Muscle layer of colon (tissue), 2 donors: ENCODE measurements at regions not wholly inside any gene's neighbourhood (a gene's known extent, or its start where the extent isn't known, plus 50 kb on each side); places are given as distances from the start of the nearest gene placed in this dataset.
"Not testable (repeated sequence)": the region's sequence is repeated elsewhere in the genome, so short reads cannot be mapped to it uniquely, and the experiment has no call there.

Source experiments
- H3K27ac ChIP-seq: one replicate; pipeline ENCODE4 v1.7.0; 2013; ENCODE audit warnings: low read depth, mild to moderate bottlenecking, low read length, moderate library complexity
- H3K27me3 ChIP-seq, 2 donors: one replicate each; pipeline ENCODE4 v1.7.0; 2013; ENCODE audit warnings: low read length in 2 of 2, mild to moderate bottlenecking in 2 of 2; ENCODE audit not compliant: insufficient read depth in 2 of 2, control insufficient read depth in 1 of 2
- H3K36me3 ChIP-seq: one replicate; pipeline ENCODE4 v1.7.0; 2013; ENCODE audit warnings: mild to moderate bottlenecking, low read length; ENCODE audit not compliant: insufficient read depth
- H3K4me1 ChIP-seq: one replicate; pipeline ENCODE4 v1.7.0; 2013; ENCODE audit warnings: mild to moderate bottlenecking, low read length; ENCODE audit not compliant: insufficient read depth
- H3K4me3 ChIP-seq, 2 donors: one replicate each; pipeline ENCODE4 v1.7.0; 2013; ENCODE audit warnings: low read length in 2 of 2, low read depth in 1 of 2, mild to moderate bottlenecking in 1 of 2, moderate library complexity in 1 of 2
- H3K9ac ChIP-seq: one replicate; pipeline ENCODE4 v1.7.0; 2013; ENCODE audit warnings: low read length
- H3K9me3 ChIP-seq: one replicate; pipeline ENCODE4 v1.7.0; 2013; ENCODE audit warnings: mild to moderate bottlenecking, low read length
- donor health status: abdominal sarcoma.
- donor health status: Adenocarcinoma of cecum.

DNA sequence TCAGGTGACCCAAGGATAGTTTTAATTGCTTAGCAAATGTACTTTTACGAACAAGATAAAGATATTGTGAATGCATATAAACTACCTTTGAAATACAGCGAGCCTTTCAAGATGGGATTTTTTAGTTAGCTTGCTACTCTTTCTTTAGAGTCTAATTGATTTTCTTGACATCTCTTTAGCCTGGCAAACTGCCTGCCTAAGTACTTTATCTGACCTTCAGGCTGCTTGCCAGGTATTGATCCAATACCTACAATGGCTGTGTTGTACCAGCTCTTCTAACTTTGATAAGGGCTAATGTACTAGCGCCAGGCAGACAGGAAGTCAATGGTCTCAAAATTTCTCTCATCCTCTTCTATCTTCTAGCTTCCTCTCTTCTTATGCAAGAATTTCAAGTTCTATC lies 414.4 kb upstream of the ACVR2A start:
- Histone ChIP-seq H3K9me3 (no peaks in the 10 kb centered on the region), H3K27ac (no peak overlapping the region), H3K9ac (no peak overlapping the region), H3K4me3 (no peak overlapping the region), H3K27me3 (no peaks in the 10 kb centered on the region), H3K36me3 (no peaks in the 10 kb centered on the region), H3K4me1 (no peaks in the 10 kb centered on the region)

DNA sequence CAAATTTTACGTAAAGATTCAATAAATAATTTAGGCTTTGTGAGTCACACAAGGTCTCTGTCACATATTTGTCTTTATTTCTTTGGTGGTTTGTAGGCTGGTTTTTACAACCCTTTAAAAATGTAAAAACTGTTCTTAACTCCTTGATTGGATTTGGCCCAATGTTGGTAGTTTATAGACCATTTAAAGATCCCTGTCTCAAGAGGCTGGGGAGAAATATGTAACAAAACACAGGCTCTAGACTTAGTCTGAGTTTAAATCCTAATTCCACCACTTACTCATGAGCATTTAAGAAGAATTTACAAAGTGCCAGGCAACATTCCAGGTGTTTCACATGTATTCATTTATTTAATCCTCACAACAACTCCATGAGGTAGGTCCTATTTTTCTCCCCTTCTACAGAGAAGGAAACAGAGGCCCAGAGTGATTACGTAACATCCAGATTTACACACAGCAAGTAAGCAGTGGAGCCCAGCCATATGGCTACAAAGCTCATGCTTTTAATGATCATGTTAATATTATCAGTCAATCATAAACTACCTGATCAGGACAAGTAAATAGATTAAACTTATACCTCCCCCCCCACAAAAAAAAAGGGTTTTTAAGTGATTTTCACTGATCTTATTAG lies 416.6 kb upstream of the ACVR2A start:
- no peaks in the 10 kb centered on the region for H3K27me3 ChIP-seq
- H3K9ac ChIP-seq = no peak overlapping the region
- H3K4me3 ChIP-seq = no peak overlapping the region
- no peaks in the 10 kb centered on the region for H3K36me3 ChIP-seq
- no peaks in the 10 kb centered on the region for H3K4me1 ChIP-seq
- no peaks in the 10 kb centered on the region for H3K9me3 ChIP-seq
- H3K27ac ChIP-seq = no peak overlapping the region

- Histone ChIP-seq H3K36me3 (no peaks in the 10 kb centered on the region), H3K4me3 (no peak overlapping the region), H3K9ac (no peak overlapping the region), H3K9me3 (no peaks in the 10 kb centered on the region), H3K27me3 (no peaks in the 10 kb centered on the region), H3K4me1 (no peaks in the 10 kb centered on the region), H3K27ac (no peak overlapping the region)
Observed at GRCh38 chr2:147425437-147426029, 419.3 kb upstream of the ACVR2A start.

- Histone ChIP-seq H3K27me3 (no peaks in the 10 kb centered on the region), H3K4me3 (no peak overlapping the region), H3K4me1 (no peaks in the 10 kb centered on the region), H3K9me3 (no peaks in the 10 kb centered on the region), H3K27ac (no peak overlapping the region), H3K9ac (no peak overlapping the region), H3K36me3 (no peaks in the 10 kb centered on the region)
Observed at GRCh38 chr2:147424766-147425165, 420.1 kb upstream of the ACVR2A start.

DNA sequence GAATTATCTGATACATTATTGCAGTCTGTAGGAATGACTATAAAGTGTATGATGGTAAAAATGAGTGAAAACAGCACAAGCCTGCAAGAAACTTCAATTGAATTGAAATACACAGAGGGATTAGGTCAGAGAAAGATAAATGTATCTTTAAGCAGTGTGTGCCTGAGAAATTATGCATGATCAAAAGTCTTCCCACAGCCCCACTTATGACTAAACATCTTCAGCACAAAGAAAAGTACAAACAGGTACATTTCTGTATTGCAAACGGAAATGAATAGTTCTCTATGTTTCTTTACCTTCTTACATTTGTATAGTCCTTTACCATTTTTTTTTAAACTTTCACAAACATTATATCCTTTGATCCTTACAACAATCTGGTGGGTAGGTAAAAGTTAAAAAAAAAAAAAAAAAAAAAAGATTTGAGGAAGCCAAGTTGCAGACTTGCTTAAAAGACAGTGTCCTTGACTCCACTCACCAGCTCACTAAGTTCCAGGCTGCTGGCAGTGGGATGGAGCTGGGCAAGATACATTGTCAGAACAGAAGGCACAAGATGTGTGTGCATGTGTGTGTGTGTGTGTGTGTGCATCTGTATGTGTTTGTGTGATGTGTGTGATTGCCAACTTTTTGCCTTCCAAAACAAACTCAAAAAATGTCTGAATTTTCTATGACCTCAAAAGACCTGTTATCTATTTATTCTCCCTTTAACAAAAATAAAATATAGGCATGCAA lies 423.7 kb upstream of the ACVR2A start:
- H3K27ac ChIP-seq = no peak overlapping the region
- no peaks in the 10 kb centered on the region for H3K9me3 ChIP-seq
- no peaks in the 10 kb centered on the region for H3K36me3 ChIP-seq
- no peaks in the 10 kb centered on the region for H3K27me3 ChIP-seq
- no peak overlapping the region for H3K4me3 ChIP-seq
- H3K9ac ChIP-seq = no peak overlapping the region
- no peaks in the 10 kb centered on the region for H3K4me1 ChIP-seq

- Histone ChIP-seq H3K9ac (no peak overlapping the region), H3K27me3 (no peaks in the 10 kb centered on the region), H3K4me3 (no peak overlapping the region), H3K4me1 (no peaks in the 10 kb centered on the region), H3K9me3 (no peaks in the 10 kb centered on the region), H3K27ac (no peak overlapping the region), H3K36me3 (no peaks in the 10 kb centered on the region)
Observed at GRCh38 chr2:147420517-147420916, 424.3 kb upstream of the ACVR2A start.

DNA sequence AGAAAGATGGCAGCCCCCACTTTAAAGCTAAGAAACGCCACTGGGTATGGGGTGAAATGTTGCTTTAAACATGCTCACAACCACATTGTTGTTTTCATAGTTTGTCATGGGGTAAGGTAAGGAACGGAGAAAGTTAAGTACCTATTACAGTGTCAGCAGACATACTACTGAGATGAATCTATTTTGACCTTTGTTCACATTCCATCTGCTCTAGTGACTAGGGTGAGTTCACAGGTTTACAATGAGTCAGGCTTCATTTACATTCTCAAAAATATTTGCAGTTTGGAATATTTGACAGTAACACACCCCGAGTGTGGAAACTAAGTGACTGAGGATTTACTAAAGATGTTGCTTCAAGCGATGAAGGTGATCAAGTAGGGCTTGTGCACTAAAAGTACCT lies 428.7 kb upstream of the ACVR2A start:
- H3K27me3 ChIP-seq = no peaks in the 10 kb centered on the region
- no peak overlapping the region for H3K27ac ChIP-seq
- no peaks in the 10 kb centered on the region for H3K36me3 ChIP-seq
- H3K4me1 ChIP-seq = no peaks in the 10 kb centered on the region
- H3K9me3 ChIP-seq = no peaks in the 10 kb centered on the region
- H3K4me3 ChIP-seq = no peak overlapping the region
- H3K9ac ChIP-seq = no peak overlapping the region

DNA sequence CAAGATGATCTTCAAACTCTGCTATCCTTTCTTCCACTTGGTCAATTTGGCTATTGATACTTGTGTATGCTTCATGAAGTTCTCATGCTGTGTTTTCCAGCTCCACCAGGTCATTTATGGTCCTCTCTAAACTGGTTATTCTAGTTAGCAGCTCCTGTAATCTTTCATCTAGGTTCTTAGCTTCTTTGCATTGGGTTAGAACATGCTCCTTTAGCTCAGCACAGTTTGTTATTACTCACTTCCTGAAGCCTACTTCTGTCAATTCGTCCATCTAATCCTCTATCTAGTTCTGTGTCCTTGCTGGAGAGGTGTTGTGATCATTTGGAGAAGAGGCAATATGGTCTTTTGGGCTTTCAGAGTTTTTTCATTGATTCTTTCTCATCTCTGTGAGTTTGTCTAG lies 430.2 kb upstream of the ACVR2A start:
- H3K4me3 ChIP-seq, H3K27ac ChIP-seq, H3K36me3 ChIP-seq, H3K27me3 ChIP-seq, H3K4me1 ChIP-seq, H3K9me3 ChIP-seq, H3K9ac ChIP-seq: not testable (repeated sequence)

DNA sequence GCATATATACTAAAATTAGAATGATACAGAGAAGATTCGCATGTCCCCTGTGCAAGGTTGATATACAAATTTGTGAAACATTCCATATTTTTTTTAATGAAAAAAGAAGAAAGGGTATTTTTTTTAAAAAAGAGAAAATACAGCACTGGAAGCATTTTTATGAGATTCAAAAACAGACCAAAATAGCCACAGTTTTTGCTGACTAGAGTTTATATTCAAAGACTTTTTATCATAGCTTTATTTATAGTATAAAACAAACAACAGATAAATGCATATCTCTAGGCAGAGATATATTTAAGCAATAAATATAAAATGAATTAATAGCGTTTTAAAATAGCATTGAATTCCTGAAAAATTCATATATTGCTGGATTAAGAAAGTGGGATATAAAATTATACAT lies 436.5 kb upstream of the ACVR2A start:
- no peaks in the 10 kb centered on the region for H3K36me3 ChIP-seq
- no peaks in the 10 kb centered on the region for H3K27me3 ChIP-seq
- H3K9ac ChIP-seq = no peak overlapping the region
- no peaks in the 10 kb centered on the region for H3K4me1 ChIP-seq
- no peaks in the 10 kb centered on the region for H3K9me3 ChIP-seq
- no peak overlapping the region for H3K27ac ChIP-seq
- no peak overlapping the region for H3K4me3 ChIP-seq

DNA sequence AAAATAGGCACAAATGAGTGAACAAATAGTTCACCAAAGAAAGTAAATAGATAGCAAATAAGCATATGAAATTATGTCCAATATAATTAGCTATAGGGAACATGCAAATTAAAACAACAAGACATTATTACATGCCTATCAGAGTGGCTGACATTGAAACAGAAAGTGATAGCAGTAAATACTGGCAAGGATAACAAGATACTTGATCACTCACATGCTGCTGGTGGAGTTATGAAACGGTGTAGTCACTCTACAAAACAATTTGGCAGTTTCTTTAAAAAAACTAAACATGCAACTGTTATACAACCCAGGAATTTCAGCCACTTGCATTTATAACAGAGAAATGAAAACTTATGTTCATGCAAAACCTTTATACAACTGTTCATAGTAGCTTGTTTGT lies 439.2 kb upstream of the ACVR2A start:
- Histone ChIP-seq H3K4me3 (no peak overlapping the region), H3K36me3 (no peaks in the 10 kb centered on the region), H3K9ac (no peak overlapping the region), H3K27me3 (no peaks in the 10 kb centered on the region), H3K27ac (no peak overlapping the region), H3K4me1 (no peaks in the 10 kb centered on the region), H3K9me3 (no peaks in the 10 kb centered on the region)

DNA sequence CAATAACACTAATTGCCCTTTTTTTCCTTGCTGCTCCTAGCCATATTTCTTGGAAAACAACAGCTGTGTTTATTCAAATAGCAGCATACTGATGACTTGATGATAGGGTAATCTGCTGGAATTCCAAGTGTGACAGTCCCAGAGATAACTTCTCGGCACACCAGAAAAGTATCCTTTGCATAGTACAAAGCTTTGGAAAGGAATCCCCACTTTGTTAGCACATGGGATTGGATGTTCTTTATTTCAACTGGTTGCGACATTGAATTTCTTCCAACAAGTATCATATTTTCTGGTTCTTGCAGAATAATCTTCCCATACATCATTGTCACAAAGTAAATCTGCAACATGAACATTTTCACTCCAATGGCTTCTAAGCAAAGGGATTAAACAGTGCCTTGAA lies 445.8 kb upstream of the ACVR2A start:
- Histone ChIP-seq H3K9ac (no peak overlapping the region), H3K4me3 (no peak overlapping the region), H3K27me3 (no peaks in the 10 kb centered on the region), H3K27ac (no peak overlapping the region), H3K4me1 (no peaks in the 10 kb centered on the region), H3K9me3 (no peaks in the 10 kb centered on the region), H3K36me3 (no peaks in the 10 kb centered on the region)

DNA sequence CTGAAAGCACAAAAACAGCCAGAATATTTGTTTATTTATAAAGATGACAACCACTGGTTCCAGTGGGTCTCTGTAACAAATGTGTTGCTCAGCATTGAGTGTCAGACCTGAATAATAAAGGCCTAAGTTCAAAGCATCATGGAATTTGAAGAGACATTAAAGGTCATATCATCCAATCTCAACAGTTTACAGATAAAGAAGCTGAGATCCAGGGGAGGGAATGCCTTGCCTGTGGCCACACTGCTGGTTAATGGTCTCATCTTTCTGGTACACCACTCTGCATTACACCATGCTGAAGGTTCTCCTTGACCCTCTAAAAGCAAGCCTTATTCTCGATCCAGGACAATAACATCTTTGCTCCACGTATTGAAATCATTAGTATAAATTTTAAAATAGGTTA lies 446.5 kb upstream of the ACVR2A start:
- Histone ChIP-seq H3K9ac (no peak overlapping the region), H3K4me1 (no peaks in the 10 kb centered on the region), H3K4me3 (no peak overlapping the region), H3K27me3 (no peaks in the 10 kb centered on the region), H3K27ac (no peak overlapping the region), H3K9me3 (no peaks in the 10 kb centered on the region), H3K36me3 (no peaks in the 10 kb centered on the region)
